SK-N-SH treated with all-trans-retinoic acid at 6 μM for 48 hours (cell line): ENCODE measurements at regions not wholly inside any gene's neighbourhood (a gene's known extent, or its start where the extent isn't known, plus 50 kb on each side); places are given as distances from the start of the nearest gene placed in this dataset.

Experiments
- ARNTL ChIP-seq: fragments of 450-650 bp; formaldehyde crosslinking; IDR thresholded peaks from 2 replicates; pipeline ENCODE4 v1.5.0; 2020; ENCODE audit warnings: low read depth, mild to moderate bottlenecking, moderate library complexity, borderline replicate concordance
- CREB5 ChIP-seq: fragments of 250-450 bp; sonication (Bioruptor Pico); IDR thresholded peaks from 2 replicates; pipeline ENCODE4 v1.5.1; 2020; ENCODE audit warnings: low read depth, mild to moderate bottlenecking, moderate library complexity
- PATZ1 ChIP-seq: fragments of 250-450 bp; sonication (Bioruptor Pico); IDR thresholded peaks from 2 replicates; pipeline ENCODE4 v1.8.0; 2020; ENCODE audit warnings: mild to moderate bottlenecking, moderate library complexity, borderline replicate concordance
- PPARA ChIP-seq: fragments of 250-450 bp; sonication (Bioruptor Pico); IDR thresholded peaks from 2 replicates; pipeline ENCODE4 v1.5.0; 2020; ENCODE audit warnings: mild to moderate bottlenecking, borderline replicate concordance
- RARB ChIP-seq: fragments of 250-450 bp; sonication (Bioruptor Pico); IDR thresholded peaks from 2 replicates; pipeline ENCODE4 v1.8.0; 2021; ENCODE audit warnings: mild to moderate bottlenecking, moderate library complexity

GRCh38 chr6:113290684-113291083 lies 566.5 kb upstream of the MARCKS start:
- TF ChIP-seq RARB (CRISPR knock-in tag) (no peak), PATZ1 (CRISPR knock-in tag) (no peak), PPARA (no peak), ARNTL (no peak), CREB5 (CRISPR knock-in tag) (no peak)
